ACHN (cell line): ENCODE measurements at regions not wholly inside any gene's neighbourhood (a gene's known extent, or its start where the extent isn't known, plus 50 kb on each side); places are given as distances from the start of the nearest gene placed in this dataset.

Experiments used
- DNase-seq: peaks from one replicate; pipeline ENCODE4 v3.0.0-alpha.2; 2015
- in situ Hi-C: cut with HindIII; loops from 2 replicates; pipeline ENCODE4 v1.10.0; 2017; ENCODE audit warnings: low sequenced_read_pairs, low pct_ligation_motif_present, low pct_unique_long_range_greater_than_20kb

DNA sequence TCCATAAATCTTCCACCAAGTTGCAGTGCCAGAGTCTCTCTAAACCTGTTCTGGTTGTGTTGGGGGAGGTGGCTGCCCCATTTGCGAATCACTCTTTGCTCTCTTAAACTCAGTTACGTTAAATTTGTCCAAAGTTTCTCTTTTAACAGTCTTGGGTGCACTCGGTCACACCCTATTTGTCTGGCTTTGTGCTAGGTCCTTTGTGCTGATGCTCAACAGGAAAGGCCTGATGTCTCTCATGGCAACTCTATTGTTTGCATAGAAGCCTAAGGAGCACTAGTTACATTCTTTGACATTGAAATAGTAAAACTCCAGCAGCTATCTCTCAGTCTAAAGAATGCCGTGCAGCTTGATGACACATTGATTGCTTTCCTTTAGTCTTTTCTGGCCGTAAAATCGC lies 105.1 kb downstream of the TRMT11 start:
- in situ Hi-C loops, result no loop called here

DNA sequence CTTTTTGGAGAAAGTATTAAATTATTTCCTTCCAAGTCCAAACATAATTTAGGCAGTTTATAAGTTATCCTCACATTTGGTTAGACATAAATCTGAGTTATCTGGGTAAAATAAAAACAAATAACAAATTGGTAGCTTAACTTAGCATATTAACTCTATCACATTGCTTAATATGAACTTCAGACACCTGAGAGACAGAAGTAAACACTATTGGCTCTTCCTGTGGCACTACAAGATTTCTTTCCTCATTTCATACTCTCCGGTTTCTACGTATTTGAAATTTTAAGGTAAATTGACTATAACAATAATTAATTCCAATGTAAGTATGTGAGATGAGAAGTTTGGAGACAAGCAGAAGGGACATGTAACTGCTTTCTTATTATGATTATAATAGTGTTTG lies 106.8 kb downstream of the TRMT11 start:
- in situ Hi-C loops, result no loop called here
- DNase-seq, result no peak

More for the DNA sequence above, 105.1 kb downstream of the TRMT11 start:
- no peak for DNase-seq

DNA sequence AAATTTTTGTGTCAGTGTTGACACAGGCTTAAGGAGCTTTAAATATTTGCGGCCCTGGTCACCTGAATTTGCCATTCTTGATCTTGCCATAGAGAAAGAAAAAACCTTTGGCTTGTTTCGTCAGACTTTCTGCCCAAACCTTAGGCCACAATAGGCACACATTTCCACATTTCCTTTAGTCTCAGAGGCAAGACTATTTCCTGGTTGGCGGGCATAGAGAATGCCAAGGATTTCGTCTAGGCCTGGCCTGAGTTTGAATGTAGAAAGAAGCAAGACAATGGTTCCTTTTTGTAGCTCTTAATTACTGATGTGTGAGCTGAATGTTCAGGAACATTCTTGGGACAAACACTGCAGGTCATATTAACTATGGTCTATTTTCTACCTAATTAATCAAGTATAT lies 108.1 kb downstream of the TRMT11 start:
- in situ Hi-C loops, result no loop called here
- no peak for DNase-seq

DNA sequence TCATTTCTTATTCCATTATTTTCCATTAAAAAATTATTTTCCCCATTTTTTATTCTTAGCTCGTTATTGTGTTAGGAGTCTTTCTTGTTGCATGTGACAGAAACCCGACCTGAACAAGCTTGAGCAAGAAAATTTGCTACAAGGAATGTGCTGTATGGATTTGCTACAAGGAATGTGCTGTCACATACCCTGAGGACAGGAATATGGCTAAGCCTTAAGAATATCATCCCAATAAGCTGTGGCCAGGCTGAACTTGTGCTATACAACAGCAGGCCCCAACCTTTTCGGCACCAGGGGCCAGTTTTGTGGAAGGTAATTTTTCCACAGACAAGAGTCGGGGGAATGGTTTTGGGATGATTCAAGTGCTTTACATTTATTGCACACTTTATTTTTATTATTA lies 114.0 kb downstream of the TRMT11 start:
- in situ Hi-C loops, result no loop called here
- DNase-seq, result no peak

DNA sequence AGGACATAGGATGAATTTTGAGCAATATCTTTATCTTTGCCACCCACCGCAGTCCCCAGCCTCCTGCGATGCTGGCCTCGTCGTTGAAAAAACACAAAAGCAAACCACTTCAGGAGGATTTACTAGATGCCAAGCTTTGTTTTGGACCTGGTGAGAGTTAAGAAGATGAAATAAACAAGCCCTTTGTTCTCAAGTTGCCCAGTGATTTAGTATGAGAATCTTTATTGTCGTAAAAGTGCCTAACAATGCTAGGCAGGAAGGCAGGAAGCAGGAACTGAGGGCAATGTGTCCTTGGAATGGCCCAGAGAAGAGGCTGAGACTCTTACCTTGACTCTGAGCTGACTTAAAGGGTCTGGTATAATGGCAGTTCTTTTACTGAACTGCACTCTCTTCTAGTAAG lies 116.0 kb downstream of the TRMT11 start:
- DNase-seq, result no peak
- in situ Hi-C loops, result no loop called here

DNA sequence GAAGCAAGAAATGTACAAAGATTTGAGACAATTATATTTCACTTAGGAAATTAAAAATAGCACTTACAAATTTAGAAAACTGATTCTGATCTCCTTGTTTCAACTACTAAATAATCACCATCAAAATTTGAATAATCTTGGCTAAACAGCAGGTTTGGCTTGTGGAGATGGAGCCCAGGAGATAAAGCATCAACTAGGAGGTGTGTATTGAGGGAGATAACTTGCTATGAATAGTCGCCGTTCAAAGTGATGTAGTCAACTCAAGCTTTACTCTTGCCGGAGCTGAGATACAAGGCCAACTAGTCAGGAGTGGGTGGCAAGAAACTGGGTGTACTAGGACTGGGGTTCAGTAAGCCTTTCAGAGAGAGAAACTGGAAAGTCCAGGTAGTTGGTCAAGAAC lies 117.7 kb downstream of the TRMT11 start:
- in situ Hi-C loops, result no loop called here
- no peak for DNase-seq

DNA sequence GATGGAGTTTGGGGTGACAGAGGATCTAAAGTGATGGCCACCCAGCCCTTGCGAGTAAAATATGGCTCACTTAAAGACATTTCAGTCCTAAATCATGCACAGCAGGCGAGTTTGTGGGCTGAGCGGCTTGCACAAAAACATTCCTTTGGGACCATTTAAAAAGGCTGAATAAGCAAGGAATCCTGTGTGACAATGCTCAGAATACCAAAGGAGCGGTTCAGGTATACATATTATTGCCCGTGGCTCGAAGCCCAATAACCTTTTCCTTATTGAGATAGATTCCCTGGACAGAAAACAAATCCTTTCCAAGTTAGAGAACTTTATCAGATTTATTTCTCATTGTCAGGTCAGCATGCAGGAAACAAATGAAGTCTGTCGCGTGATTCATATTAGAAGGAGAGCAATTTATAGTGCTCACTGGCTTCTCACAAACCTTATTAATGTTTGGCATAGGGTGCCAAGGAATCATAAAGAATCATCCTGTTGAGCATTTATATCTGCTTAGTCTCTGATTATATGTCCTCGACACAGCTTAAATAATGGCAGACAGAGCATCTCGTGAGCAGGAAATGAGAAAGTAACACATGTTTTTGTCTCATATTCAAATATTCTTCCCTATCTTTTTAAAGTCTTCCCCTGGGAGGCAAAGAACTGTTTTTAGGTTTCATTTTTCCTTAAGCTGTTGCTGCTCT lies 121.3 kb downstream of the TRMT11 start:
- no peak for DNase-seq
- in situ Hi-C loops, result no loop called here

DNA sequence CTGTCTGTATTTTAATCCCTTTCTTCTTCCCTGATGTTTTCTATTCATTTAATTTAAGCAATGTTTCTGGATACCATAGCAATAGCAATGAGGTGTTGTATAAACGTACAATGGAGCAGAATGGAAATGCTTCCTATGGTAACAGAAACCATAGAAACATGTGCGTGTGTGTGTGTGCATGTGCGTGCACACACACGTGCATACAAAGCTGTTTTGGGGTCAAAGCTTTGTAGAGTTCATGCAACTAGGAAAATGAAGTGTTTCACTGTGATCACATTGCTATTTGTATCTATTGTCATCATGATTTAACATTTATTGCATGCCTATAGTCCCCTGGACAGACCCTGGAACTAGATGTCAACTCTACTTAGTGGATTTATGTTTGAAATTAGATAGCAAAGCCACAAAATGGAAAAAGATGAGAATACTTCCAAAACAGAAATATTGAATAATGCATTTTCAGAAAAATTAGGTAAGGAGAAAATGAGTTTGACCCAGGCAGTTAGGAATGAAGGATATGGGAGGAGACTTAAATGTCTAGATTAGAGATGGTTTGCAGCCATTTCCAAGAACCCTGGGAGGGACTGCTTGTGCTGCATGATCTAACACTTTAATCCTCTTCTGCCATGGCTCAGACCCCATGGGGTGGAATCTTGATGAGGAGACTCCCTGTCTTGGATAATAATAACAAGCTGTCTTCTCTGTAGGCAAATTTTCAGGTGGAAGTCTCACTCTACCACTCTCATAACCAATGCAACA lies 124.4 kb downstream of the TRMT11 start:
- in situ Hi-C loops, result no loop called here
- DNase-seq, result no peak

DNA sequence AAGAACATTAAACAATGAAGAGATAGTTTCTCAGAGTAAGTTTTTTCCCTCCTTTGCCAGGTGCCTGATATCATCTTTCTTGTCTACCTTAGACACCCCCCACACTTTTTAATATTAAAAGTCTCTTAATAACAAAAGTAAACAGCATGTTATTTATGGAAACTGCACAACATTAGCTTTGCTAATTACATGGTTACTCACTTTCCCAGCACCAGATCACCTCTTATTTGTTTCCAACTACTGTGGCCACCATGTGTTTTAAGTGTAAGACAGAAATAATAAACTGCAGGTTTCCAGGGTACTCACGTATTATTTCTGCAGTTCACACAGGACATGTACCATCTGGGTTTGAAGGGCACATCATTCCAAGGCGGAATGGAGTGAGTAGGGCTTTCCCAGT lies 125.0 kb downstream of the TRMT11 start:
- DNase-seq, result no peak
- in situ Hi-C loops, result no loop called here

DNA sequence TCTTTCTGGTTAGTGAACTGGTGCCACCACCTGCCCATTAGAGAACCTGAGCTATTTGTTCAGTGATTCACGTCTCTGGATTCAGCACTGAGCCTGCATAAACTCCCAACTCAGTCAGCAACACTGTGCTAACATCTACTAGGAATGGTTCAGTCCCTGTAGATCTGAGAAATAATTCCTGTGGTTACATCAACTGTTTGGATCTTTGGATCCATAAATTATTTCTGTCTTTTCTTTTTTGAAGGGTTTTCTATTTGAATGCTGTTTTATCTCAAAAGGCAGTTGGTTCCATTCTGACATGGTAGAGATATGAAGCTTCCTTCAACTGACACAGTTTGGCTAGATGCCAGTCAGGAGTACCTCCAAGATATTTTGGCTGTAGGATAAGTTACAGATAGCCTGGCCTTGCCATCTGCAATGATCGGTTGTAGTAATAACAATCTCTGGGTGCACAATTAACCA lies 125.9 kb downstream of the TRMT11 start:
- in situ Hi-C loops, result no loop called here

DNA sequence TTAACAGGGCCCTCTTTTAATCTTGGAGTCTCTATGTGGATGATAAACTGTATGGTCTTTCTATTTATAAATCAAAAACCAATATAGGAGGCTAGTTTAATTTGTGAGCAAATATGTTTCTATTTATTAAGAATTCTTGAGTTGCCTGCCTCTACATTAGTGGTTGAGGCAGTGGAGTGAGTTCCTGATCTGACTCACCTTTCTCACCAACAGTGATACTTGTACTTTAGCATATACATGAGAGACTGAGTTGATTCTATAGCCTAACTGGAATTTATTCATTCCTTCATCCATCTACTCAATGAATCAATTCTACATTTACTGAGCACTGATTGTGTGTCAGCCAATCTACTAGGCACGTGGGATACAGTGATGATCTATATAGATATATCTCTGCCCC lies 126.9 kb downstream of the TRMT11 start:
- no peak for DNase-seq
- in situ Hi-C loops, result no loop called here

More for the DNA sequence above, 125.9 kb downstream of the TRMT11 start:
- no peak for DNase-seq

DNA sequence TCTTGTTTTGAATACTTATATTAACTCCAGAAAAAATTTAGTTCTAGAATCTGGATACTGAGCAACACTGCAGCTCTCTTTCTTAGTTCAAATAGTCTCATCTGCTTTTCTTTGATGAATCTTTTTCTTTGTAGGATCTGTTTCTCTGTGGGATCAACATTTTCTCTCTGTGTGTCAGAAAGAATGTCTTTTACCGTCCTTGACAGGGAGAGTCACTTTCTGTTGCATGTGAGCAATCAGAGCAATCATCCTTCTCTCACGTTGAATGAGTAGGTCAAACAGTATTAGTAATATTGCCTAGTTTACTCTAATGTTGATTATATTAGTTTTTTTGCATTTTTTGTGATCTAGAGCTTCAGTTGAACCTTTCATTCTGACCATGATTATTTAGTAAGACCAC lies 130.9 kb downstream of the TRMT11 start:
- DNase-seq, result no peak
- in situ Hi-C loops, result no loop called here

DNA sequence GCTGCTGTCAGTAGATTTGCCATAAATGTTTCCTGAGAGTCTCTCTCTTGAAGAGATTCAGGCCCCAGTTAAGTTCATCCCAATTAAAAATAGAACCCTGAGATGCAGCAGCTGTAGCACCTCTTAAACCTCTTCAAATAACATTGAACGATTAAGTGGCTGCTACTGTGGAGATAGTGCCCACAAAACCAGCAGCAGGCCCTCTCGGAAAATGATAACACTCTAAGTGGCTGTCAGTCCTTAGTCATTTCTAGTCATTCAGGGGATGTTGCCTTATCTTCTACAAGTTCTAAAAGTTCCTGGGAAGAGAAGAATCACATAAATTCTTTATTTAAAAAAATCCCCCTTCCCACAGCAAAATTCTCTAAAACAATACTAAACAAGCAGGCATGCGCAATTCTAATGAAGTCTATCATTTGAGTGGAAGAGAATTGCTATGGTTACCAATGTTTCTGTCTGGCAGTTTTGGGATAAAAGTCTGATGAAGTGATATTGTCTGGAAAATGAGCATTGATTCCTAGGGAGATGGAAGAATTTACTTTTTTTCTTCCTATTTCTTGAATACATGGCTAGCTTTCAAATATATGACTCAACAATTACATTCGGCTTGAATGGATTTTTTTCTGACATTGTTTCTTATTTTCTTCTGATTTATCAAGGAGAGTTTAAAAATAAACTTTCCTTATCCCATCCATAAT lies 131.9 kb downstream of the TRMT11 start:
- DNase-seq, result no peak
- in situ Hi-C loops, result no loop called here

DNA sequence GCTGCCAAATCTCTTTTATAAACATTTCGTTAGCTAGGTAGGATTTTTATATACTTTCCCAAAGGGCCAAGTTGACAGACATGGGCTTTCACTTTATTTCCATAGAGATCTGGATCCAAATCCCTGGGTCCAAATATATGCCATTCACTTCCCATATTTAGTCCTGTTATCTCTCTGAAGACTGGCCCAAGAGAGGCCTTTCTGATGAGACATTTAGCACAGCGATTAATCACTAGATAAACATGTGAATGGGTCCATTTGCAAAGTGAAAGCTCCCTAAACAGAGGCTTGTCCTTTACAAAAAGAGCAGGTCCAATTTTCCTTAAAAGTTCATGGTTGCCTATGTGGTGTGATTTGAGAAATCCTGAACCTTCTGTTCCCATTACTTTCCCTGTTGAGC lies 132.6 kb downstream of the TRMT11 start:
- in situ Hi-C loops, result no loop called here
- no peak for DNase-seq

DNA sequence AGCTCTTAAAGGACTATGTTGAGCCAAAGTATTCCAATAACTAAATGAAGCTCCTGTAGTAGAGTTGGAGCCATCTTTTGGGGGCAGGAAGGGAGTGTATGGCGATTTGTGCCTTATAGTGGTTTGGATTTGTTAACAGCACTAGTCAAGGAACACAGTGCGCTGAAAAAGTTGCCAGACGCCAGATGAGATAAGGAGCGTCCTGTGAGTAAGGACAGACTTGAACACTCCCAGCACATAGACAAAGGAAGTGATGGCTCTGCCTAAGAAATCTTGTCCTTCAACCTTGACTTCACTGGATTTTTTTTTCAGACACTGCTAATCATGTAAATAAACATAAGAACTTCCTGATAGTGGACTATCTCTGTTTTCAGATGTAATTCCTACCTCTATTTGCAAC lies 136.9 kb downstream of the TRMT11 start:
- in situ Hi-C loops, result no loop called here
- DNase-seq, result no peak

DNA sequence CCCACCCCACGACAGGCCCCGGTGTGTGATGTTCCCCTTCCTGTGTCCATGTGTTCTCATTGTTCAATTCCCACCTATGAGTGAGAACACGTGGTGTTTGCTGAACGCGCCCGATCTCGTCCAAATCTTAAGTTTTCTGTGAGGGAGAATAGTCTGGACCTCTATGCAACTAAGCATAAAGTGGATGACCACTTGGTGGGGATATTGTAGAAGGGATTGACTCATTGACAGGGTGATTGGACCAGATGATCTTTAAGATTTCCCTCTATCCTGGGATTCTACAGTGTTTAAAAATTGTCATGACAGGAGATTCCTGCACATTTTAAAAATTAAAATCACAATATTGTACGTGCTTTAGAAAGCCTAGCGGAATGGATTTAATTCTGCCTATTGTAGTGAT lies 141.3 kb downstream of the TRMT11 start:
- in situ Hi-C loops, result no loop called here
- DNase-seq, result peak; percentile 2

DNA sequence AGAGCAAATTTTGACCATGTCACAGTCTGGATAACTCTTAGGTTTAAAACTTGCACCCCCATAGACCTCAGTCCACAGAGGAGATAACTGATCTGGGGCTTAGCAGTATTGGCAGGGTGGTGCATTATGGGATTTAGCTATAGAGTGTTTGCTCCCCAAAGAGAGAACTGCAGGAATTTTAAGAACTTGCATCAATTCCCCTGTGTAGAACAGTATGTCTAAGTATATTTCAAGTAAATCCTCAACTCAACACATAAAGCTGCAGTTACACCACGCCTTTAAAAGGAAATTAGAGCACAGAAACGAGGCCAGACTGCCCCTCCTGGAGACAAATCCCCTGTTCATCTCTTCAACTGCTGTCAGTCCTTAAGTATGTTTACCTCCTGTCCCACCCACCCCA lies 144.9 kb downstream of the TRMT11 start:
- in situ Hi-C loops, result no loop called here
- DNase-seq, result no peak

DNA sequence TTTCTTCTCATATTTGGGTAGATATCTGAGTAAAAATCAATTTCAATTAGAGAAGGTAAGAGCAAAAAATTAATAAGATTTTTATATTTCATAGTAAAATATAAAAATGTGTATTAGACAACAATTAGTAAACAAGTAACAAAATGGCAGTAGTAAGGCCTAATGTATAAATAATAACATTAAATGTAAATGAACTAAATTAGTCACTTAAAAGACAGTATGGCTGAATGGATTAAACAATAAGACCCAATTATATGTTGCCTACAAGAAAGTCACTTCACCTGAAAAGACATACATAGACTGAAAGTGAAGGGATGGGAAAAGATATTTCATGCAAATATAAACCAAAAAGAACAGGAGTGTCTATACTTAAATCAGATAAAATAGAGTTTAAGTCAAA lies 147.6 kb downstream of the TRMT11 start:
- DNase-seq, result no peak
- in situ Hi-C loops, result no loop called here

DNA sequence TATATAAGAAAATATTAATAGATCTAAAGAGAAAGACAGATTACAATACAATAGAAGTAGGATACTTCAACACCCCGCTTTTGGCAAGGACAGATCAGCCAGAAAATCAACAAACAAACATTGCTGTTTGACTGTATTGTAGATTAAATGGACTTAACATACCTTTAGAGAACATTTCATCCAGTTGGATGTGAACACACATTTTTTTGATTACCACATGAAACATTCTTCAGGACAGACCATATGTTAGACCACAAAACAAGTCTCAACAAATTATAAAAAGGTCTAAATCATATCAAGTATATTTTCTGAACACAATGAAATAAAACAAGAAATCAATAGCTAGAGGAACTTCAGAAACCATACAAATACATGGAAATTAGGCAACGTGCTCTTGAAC lies 148.2 kb downstream of the TRMT11 start:
- in situ Hi-C loops, result no loop called here
- no peak for DNase-seq

DNA sequence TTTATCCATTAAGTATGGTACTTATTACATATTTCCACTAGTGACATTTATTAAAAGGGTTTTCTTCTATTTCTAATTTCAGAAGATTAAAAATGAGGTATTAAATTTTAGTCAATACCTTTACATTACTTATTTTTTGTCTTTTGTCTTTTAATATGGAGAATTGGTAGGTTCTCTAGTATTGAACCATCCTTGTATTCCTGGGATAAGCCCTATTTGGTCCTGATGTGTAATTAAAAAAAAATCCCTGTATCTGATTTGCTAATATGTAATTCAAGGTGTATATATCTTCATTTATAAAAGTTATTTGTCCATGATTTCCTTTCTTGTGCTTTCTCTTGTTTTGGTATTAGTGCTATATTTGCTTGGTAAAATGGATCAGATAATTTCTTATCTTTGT lies 153.7 kb downstream of the TRMT11 start:
- in situ Hi-C loops, result no loop called here

More for the DNA sequence above, 153.7 kb downstream of the TRMT11 start:
- no peak for DNase-seq
